DMS114 treated with DMSO at 0.1 percent for 48 hours (cell line): ENCODE measurements at regions not wholly inside any gene's neighbourhood (a gene's known extent, or its start where the extent isn't known, plus 50 kb on each side); places are given as distances from the start of the nearest gene placed in this dataset.

Source experiments
- DNase-seq: peaks from one replicate; lab custom pipeline; 2025; ENCODE audit not compliant: unreplicated experiment; lab: John Stamatoyannopoulos, UW

GRCh38 chr3:104582092-104582491 lies 784.6 kb upstream of the ALCAM start:
- DNase-seq, result no peak

GRCh38 chr3:104584682-104585081 lies 782.0 kb upstream of the ALCAM start:
- no peak for DNase-seq

- DNase-seq, result no peak
Observed at GRCh38 chr3:104586344-104586743, 780.4 kb upstream of the ALCAM start.

- DNase-seq, result no peak
Observed at GRCh38 chr3:104588442-104588841, 778.3 kb upstream of the ALCAM start.

- no peak for DNase-seq
Observed at GRCh38 chr3:104591776-104592175, 774.9 kb upstream of the ALCAM start.

GRCh38 chr3:104594491-104594890 lies 772.2 kb upstream of the ALCAM start:
- DNase-seq, result no peak

GRCh38 chr3:104596054-104596453 lies 770.7 kb upstream of the ALCAM start:
- no peak for DNase-seq

DNA sequence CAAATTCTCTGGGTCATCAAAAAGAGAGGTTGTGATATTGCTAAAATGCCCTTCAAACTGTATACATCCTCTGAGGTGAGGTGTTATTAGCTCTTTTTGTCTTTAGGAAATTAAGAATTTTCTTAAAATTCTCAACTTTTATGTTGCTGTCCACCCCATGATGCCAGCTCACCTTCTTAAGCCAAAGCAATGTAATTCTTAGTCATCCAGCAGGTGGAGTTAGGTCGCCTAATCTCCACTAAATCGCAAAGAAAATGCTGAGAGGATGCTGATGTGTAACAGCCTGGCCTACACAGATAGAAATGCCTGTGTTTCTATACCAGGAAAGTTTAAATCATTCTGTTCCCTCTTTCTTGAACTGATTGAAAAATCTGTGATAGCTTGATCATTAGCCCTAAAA lies 770.2 kb upstream of the ALCAM start:
- peak; percentile 17 for DNase-seq

DNA sequence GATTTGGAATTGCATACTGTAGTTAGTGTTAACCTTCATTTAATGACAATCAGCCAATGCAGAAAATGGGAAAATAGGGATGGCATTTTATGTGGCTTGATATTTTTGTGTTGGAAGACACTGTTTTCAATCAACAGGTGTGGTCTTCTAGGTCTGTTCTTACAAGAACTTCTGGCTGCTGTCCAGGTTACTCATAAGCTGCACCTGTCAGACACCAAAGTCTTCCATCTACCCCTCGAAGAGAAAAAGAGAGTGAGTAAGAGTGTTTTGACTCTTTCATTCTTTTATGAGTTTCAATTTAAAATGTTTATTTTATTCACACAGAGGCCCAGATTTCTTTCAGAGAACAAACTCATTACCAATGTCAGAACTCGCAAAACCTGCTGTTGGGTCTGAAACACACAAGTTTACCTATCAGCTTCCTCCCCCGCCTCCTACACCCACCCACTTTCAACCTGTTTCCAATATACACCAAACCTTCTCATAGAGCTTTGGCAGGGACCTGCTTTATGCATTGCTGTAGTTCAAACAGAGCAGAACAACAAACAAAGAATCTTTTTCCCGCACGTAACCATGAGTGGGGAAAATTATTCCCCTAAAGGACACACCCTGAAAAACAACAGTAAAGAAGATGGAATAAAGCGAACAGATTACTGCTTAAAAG lies 767.7 kb upstream of the ALCAM start:
- no peak for DNase-seq

- DNase-seq, result no peak
Observed at GRCh38 chr3:104604326-104605010, 762.2 kb upstream of the ALCAM start.

GRCh38 chr3:104606812-104607211 lies 759.9 kb upstream of the ALCAM start:
- no peak for DNase-seq

DNA sequence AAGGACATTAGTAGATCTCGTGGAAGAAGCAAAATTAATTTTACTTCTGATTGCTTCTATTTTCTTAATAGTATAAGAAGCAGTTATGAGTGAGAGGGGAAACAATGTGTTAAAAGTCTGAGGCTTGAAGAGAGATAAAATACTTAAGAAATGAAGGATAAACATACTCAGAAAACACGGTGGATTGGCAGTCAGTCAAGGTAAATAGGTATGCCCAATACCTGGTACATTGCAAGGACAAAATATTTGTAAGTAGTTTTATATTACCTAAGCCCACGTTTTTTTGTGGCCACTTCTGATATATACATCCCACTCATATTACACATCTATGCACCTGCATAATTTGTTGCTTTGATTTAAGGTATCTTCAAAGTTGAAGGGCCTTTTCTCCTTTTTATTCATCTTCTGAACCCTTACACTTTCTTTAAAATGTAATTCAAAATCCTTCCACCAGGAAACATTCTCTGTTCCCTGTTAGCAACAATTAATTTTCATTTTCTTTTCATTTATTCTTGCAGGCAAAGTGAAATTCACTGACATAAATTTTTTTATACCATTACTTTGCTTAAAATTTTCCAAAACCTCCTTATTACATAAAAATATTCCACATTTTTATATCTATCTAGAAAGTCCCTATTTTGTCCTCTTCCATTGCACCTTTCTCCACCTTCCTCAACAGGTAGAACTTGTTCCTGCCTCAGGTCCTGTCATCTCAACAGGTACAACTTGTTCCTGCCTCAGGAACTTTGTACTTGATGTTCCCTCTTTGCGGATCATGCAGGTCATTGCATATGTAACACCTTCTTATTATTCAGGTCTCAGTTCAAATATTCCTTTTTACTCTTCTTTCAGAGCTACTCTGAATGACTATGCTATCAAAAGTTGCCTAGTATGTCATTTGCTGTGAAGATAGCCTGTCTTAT lies 755.7 kb upstream of the ALCAM start:
- DNase-seq, result no peak

DNA sequence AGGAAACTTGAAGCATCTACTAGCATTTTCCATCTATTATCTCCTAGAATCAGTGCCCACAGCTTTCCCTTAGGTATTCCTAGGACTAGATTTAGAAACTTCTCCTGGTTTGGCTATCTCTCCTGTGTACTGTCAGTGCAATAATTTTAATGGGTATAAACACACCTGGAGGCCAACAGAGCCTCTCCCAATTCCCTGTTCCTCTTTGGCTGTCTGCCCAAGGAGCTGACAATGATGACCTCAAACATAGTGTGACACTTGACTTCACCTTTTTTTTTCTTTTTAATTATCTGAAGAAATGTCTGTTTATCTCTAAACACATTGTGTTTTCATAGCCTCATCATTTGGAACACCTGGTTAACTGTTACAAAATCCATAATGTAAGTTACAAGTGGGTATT lies 754.5 kb upstream of the ALCAM start:
- no peak for DNase-seq

DNA sequence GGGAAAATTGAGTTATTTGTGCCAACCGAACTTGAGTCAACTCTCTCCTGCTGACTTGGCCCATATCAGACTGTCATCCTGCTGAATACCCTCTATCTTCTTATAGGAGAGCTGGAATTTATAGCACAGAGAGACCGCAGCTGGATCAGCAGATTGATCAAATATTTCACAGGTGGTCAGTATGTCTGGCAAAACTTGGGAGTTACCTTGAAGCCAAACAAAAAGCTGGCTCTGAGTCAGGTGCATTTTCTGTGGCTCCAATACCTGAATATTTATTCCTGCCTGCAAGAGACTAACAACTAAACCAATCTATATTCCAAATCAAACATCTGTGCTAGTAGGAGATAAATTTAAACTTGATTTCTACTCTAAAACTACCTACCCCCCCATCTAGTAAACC lies 752.1 kb upstream of the ALCAM start:
- no peak for DNase-seq

- DNase-seq, result peak; percentile 14
Observed at GRCh38 chr3:104628185-104628789, 738.4 kb upstream of the ALCAM start.

DNA sequence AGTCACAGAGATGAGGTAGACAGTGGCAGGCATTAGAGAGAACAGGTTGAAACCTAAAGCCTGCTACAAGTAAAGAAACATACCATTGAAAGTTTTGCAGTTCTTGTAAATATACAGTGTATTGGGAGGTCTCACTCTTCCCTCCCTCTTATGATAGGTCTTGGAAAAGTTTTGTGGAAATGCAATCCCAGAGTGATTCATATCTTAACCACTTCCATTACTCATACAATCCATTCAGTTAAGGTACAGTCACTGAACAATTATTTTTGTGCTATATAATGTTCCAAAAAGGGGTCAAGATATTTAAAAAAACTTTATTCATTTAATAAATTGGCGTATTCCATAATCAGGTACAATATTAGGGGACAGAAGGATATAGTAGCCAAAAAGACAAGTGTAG lies 737.7 kb upstream of the ALCAM start:
- DNase-seq, result no peak

DNA sequence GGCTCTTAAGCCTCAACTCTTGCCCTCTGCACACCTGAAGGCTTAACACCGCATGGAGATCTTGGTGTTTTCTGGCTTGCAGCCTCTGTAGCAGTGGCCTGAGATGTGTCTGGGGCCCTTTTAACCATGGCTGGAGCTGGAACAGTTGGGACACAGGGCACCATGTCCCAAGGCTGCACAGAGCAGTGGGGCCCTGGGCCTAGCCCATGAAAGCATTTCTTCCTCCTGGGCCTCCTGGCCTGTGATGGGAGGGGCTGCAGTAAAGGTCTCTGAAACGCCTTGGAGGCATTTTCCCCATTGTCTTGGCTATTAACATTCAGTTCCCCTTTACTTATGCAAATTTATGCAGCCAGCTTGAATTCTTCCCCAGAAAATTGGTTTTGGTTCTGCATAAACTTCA lies 735.5 kb upstream of the ALCAM start:
- no peak for DNase-seq

DNA sequence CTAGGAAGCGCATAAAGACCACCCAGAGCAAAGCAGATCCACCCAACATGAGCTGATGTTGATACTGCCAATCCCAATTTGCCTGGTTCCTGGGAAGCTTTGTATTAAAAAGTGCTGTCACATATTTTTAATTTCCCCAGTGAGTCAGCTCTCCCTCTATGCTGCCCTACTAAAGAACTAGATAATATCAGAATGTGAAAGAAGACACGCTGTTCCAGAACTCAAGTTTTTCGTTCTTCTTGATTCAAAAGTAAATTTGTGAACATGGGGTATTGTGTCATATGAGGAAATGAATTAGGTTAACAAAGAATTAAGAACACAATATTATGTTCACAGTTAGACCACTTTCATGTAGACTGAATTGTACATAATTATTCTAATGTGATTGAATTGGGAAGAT lies 734.2 kb upstream of the ALCAM start:
- no peak for DNase-seq

- no peak for DNase-seq
Observed at GRCh38 chr3:104632947-104633346, 733.8 kb upstream of the ALCAM start.

- no peak for DNase-seq
Observed at GRCh38 chr3:104635872-104636580, 730.7 kb upstream of the ALCAM start.

DNA sequence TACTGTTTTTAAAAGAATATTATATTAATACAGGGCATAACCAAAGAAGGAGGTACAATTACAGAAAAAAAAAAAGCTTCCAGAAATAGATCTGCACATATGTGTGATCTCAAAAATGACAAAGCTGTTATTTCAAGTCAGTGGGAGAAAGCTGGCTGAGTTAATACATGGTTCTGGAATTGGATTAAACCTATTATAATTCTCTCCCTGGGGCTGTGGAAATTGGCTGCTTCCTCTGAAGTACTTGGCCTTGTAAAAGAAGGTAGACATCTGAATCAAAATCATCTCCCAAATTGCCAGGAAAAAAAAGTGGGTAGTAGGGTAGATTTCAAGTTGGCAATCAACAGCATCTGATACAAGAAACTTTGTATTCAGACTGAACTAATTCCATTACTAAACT lies 723.9 kb upstream of the ALCAM start:
- no peak for DNase-seq
